ENCODE measurements at regions not wholly inside any gene's neighbourhood (a gene's known extent, or its start where the extent isn't known, plus 50 kb on each side); places are given as distances from the start of the nearest gene placed in this dataset.
"Not testable (repeated sequence)": the region's sequence is repeated elsewhere in the genome, so short reads cannot be mapped to it uniquely, and the experiment has no call there.

- H3K4me1 Mint-ChIP-seq (ENCODE audit: low read depth) = no peaks in the 10 kb centered on the region
- no peak overlapping the region for H3K4me3 Mint-ChIP-seq
- H3K27me3 Mint-ChIP-seq (ENCODE audit: low read depth) = no peaks in the 10 kb centered on the region
- no peaks in the 10 kb centered on the region for H3K9me3 Mint-ChIP-seq
- H3K36me3 Mint-ChIP-seq (ENCODE audit: low read depth) = peaks cover 2% of the 10 kb centered on the region
- H3K27ac Mint-ChIP-seq = no peak overlapping the region
These were observed 198.6 kb upstream of the PZP start for GRCh38 chr12:9406564-9407424.

DNA sequence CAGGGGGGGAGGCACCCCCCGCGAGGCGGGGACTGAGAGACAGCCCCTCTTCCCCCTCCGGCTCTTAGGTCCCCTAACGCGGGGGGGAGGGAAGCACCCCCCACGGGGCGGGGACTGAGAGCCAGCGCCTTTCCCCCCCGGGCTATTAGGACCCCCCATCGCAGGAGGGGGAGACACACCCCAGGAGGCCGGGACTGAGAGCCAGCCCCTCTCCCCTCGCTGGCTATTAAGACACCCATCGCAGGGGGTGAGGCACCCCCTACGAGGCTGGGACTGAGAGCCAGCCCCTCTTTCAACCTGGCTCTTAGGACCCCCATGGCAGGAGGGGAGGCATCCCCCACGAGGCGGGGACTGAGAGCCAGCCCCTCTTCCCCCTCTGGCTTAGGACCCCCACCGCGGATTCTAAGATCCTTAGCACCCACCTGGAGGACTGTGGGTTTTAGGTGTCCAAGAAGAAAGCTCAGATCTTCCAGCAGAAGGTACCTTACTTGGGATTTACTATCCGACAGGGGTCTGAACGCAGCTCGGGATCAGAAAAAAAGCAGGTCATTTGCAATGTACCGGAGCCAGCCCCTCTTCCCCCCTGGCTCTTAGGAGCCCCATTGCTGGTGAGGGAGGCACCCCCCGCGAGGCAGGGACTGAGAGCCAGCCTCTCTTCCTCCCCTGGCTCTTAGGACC, 197.8 kb upstream of the PZP start:
- H3K9me3 Mint-ChIP-seq = no peaks in the 10 kb centered on the region
- no peak overlapping the region for H3K4me3 Mint-ChIP-seq
- H3K27ac Mint-ChIP-seq = no peak overlapping the region
- no peaks in the 10 kb centered on the region for H3K4me1 Mint-ChIP-seq (ENCODE audit: low read depth)
- no peaks in the 10 kb centered on the region for H3K27me3 Mint-ChIP-seq (ENCODE audit: low read depth)
- H3K36me3 Mint-ChIP-seq (ENCODE audit: low read depth) = peaks cover 2% of the 10 kb centered on the region

- no peaks in the 10 kb centered on the region for H3K27me3 Mint-ChIP-seq (ENCODE audit: low read depth)
- no peaks in the 10 kb centered on the region for H3K9me3 Mint-ChIP-seq
- H3K4me1 Mint-ChIP-seq (ENCODE audit: low read depth) = no peaks in the 10 kb centered on the region
- no peak overlapping the region for H3K27ac Mint-ChIP-seq
- no peak overlapping the region for H3K4me3 Mint-ChIP-seq
- peaks cover 2% of the 10 kb centered on the region for H3K36me3 Mint-ChIP-seq (ENCODE audit: low read depth)
These were observed 196.5 kb upstream of the PZP start for GRCh38 chr12:9404469-9405260.

- Mint-ChIP-seq H3K36me3 (ENCODE audit: low read depth) (peaks cover 2% of the 10 kb centered on the region), H3K27ac (no peak overlapping the region), H3K9me3 (no peaks in the 10 kb centered on the region), H3K4me1 (ENCODE audit: low read depth) (no peaks in the 10 kb centered on the region), H3K4me3 (no peak overlapping the region), H3K27me3 (ENCODE audit: low read depth) (no peaks in the 10 kb centered on the region)
These were observed 195.8 kb upstream of the PZP start for GRCh38 chr12:9404031-9404430.

- not testable (repeated sequence) for H3K27me3 Mint-ChIP-seq (ENCODE audit: low read depth); H3K36me3 Mint-ChIP-seq (ENCODE audit: low read depth); H3K9me3 Mint-ChIP-seq; H3K4me1 Mint-ChIP-seq (ENCODE audit: low read depth); H3K27ac Mint-ChIP-seq; H3K4me3 Mint-ChIP-seq
These were observed 194.3 kb upstream of the PZP start for GRCh38 chr12:9402432-9403040.

- H3K4me1 Mint-ChIP-seq (ENCODE audit: low read depth); H3K9me3 Mint-ChIP-seq; H3K36me3 Mint-ChIP-seq (ENCODE audit: low read depth); H3K4me3 Mint-ChIP-seq; H3K27ac Mint-ChIP-seq: not testable (repeated sequence)
- H3K27me3 Mint-ChIP-seq (ENCODE audit: low read depth) = peaks cover 12% of the 10 kb centered on the region
These were observed 188.2 kb upstream of the PZP start for GRCh38 chr12:9396367-9396766.

GRCh38 chr12:9395220-9395619, 187.0 kb upstream of the PZP start:
- not testable (repeated sequence) for H3K4me3 Mint-ChIP-seq; H3K27ac Mint-ChIP-seq; H3K9me3 Mint-ChIP-seq; H3K4me1 Mint-ChIP-seq (ENCODE audit: low read depth); H3K36me3 Mint-ChIP-seq (ENCODE audit: low read depth)
- peaks cover 13% of the 10 kb centered on the region for H3K27me3 Mint-ChIP-seq (ENCODE audit: low read depth)

DNA sequence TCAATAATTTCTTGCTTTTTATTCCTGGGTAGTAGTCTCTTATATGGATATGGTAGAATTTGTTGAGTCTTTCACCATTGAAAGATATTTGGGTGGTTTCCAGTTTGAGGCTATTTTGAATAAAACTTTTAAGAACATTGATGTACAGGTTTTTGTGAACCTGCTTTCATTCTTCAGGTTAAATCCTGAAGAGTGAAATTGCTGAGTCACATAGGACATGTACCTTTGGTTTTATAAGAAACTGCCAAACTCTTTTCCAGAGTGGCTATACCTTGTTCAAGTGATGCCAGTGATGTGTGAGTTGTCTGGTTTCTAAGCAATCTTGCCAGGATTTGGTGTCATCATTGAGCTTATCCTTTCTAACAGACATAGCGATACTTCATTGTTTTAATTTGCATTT, 184.6 kb upstream of the PZP start:
- Mint-ChIP-seq H3K9me3 (no peaks in the 10 kb centered on the region), H3K4me3 (no peak overlapping the region), H3K36me3 (ENCODE audit: low read depth) (peaks cover 5% of the 10 kb centered on the region), H3K27me3 (ENCODE audit: low read depth) (peaks cover 13% of the 10 kb centered on the region), H3K4me1 (ENCODE audit: low read depth) (peaks cover 4% of the 10 kb centered on the region), H3K27ac (no peak overlapping the region)

GRCh38 chr12:9391815-9392214, 183.6 kb upstream of the PZP start:
- Mint-ChIP-seq H3K27ac (no peak overlapping the region), H3K27me3 (ENCODE audit: low read depth) (peaks cover 13% of the 10 kb centered on the region), H3K4me1 (ENCODE audit: low read depth) (peaks cover 12% of the 10 kb centered on the region), H3K36me3 (ENCODE audit: low read depth) (peaks cover 5% of the 10 kb centered on the region), H3K4me3 (no peak overlapping the region), H3K9me3 (no peaks in the 10 kb centered on the region)

DNA sequence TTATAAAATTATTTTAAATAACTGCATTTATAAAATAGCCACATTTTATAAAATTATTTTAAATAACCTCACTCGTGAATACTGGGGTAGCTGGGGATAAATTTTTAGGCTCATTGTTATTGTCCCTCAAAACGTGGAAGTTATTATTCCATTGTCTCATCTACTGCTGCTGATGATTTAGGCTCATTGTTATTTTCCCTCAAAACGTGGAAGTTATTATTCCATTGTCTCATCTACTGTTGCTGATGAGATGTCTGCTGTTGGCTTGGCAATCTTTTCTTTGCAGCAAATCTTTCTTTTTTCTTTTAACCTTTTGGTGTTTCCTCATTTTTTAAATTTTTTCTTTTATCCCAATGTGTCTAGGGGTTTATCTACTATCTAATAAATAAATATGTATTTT, 182.6 kb upstream of the PZP start:
- H3K9me3 Mint-ChIP-seq = no peaks in the 10 kb centered on the region
- H3K4me1 Mint-ChIP-seq (ENCODE audit: low read depth) = peaks cover 12% of the 10 kb centered on the region
- no peak overlapping the region for H3K4me3 Mint-ChIP-seq
- H3K36me3 Mint-ChIP-seq (ENCODE audit: low read depth) = no peaks in the 10 kb centered on the region
- H3K27me3 Mint-ChIP-seq (ENCODE audit: low read depth) = peaks cover 13% of the 10 kb centered on the region
- no peak overlapping the region for H3K27ac Mint-ChIP-seq

DNA sequence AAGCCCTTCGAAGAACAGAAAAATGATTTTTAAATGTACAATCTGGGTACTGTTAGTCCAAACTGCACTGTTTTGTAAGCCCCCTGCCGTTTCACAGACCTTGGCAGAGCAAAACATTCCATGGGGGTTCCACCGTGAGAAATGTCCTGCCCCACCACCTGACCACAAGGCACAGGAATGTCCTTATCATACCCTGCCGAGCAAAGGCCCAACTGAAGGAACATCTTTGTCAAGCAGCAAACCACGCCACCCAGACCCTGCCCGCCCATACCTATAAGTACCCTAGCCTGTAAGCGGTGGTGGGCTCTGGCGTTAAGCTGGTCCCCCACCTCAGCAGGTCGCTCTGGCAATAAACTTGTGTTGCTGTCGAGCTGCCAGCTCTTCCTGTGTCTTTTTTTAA, 181.6 kb upstream of the PZP start:
- Mint-ChIP-seq H3K9me3 (no peaks in the 10 kb centered on the region), H3K36me3 (ENCODE audit: low read depth) (no peaks in the 10 kb centered on the region)

GRCh38 chr12:9388379-9388778, 180.2 kb upstream of the PZP start:
- Mint-ChIP-seq H3K4me3 (no peak overlapping the region), H3K27ac (no peak overlapping the region), H3K36me3 (ENCODE audit: low read depth) (no peaks in the 10 kb centered on the region), H3K4me1 (ENCODE audit: low read depth) (peaks cover 12% of the 10 kb centered on the region), H3K9me3 (no peaks in the 10 kb centered on the region), H3K27me3 (ENCODE audit: low read depth) (peaks cover 13% of the 10 kb centered on the region)

More for the DNA sequence above, 181.6 kb upstream of the PZP start:
- no peak overlapping the region for H3K27ac Mint-ChIP-seq
- H3K4me3 Mint-ChIP-seq = no peak overlapping the region
- H3K4me1 Mint-ChIP-seq (ENCODE audit: low read depth) = peaks cover 12% of the 10 kb centered on the region
- peaks cover 13% of the 10 kb centered on the region for H3K27me3 Mint-ChIP-seq (ENCODE audit: low read depth)

DNA sequence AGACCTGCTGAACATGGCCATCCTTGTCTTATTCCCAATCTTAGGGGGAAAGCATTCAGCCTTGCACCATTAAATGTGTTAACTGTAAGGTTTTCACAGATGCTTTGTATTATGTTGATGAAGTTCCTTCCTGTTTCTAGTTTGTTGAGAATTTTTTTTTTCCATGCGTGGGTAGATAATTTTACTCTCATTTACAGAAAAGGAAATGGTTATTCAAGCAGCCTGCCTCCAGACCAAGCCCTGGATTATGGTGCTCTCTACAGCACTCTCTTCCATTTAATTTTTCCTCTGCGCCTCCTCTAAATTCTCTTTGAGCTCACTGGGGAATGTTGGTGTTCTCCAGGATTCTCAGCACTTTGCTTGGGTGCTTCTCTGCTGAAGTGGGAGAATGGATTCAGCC, 179.3 kb upstream of the PZP start:
- H3K4me1 Mint-ChIP-seq (ENCODE audit: low read depth) = peaks cover 9% of the 10 kb centered on the region
- H3K27ac Mint-ChIP-seq = no peak overlapping the region
- no peaks in the 10 kb centered on the region for H3K9me3 Mint-ChIP-seq
- H3K4me3 Mint-ChIP-seq = no peak overlapping the region
- peaks cover 12% of the 10 kb centered on the region for H3K27me3 Mint-ChIP-seq (ENCODE audit: low read depth)
- H3K36me3 Mint-ChIP-seq (ENCODE audit: low read depth) = no peaks in the 10 kb centered on the region

DNA sequence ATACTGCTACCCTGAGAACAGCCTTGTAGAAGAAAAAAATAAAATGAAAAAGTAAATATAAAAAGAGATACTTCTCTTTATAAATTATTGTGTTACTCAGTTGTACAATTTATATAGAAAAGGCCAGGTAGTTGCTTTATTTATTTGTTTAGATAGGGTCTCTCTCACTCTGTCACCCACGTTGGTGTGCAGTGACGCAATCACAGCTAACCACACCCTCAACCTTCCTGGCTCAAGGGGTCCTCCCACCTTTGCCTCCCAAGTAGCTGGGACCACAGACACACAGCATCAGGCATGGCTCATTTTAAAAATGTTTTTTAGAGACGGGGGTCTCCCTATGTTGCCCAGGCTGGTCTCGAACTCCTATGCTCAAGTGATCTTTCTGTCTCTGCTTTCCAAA, 175.4 kb upstream of the PZP start:
- H3K36me3 Mint-ChIP-seq (ENCODE audit: low read depth) = no peaks in the 10 kb centered on the region
- H3K9me3 Mint-ChIP-seq = no peaks in the 10 kb centered on the region
- H3K4me1 Mint-ChIP-seq (ENCODE audit: low read depth) = peaks cover 9% of the 10 kb centered on the region
- peaks cover under 1% of the 10 kb centered on the region for H3K27me3 Mint-ChIP-seq (ENCODE audit: low read depth)
- H3K27ac Mint-ChIP-seq = no peak overlapping the region
- no peak overlapping the region for H3K4me3 Mint-ChIP-seq

Data from T-helper 1 cell treated with Interleukin-12 subunit alpha and Interleukin-12 subunit beta and Interleukin-4 antibody, amounts not matched to agents 30 μg/mL and 1 μg/mL, for 36 hours (primary cell).